HEK293 (cell line): ENCODE measurements at regions not wholly inside any gene's neighbourhood (a gene's known extent, or its start where the extent isn't known, plus 50 kb on each side); places are given as distances from the start of the nearest gene placed in this dataset.

ENCODE experiments used
- CTCF ChIA-PET: fragments of 350-600 bp; formaldehyde crosslinking; extraction: SDS; loops from one replicate; lab custom pipeline; 2021; ENCODE audit warnings: antibody characterized with exemption; lab: Yijun Ruan, JAX
- POLR2A ChIA-PET: fragments of 300-600 bp; formaldehyde crosslinking; extraction: SDS; loops from one replicate; lab custom pipeline; 2020; ENCODE audit warnings: antibody characterized with exemption, inconsistent platforms; lab: Yijun Ruan, JAX
- H3K27ac ChIP-seq: fragments of 200-500 bp; sonication (Bioruptor generic); 2 replicates; pipeline ENCODE4 v1.5.1; 2014; ENCODE audit warnings: low read depth, low read length, control low read depth, inconsistent platforms; ENCODE audit errors: extremely low read depth
- H3K36me3 ChIP-seq, 2 experiments: fragments of 200-500 bp in 1 of 2; sonication (Bioruptor generic) in 1 of 2; 1 replicate in 1 of 2; 2 replicates in 1 of 2; pipeline ENCODE4 v1.5.1; 2014 to 2017; ENCODE audit warnings: inconsistent platforms in 2 of 2, low read length in 2 of 2; ENCODE audit not compliant: control insufficient read depth in 2 of 2, insufficient read depth in 1 of 2
- H3K4me1 ChIP-seq: fragments of 200-500 bp; sonication (Bioruptor generic); 2 replicates; pipeline ENCODE4 v1.5.1; 2014; ENCODE audit warnings: mild to moderate bottlenecking, low read length, inconsistent platforms; ENCODE audit not compliant: control insufficient read depth, insufficient read depth
- H3K4me3 ChIP-seq: 2 replicates; pipeline ENCODE4 v1.5.1; 2011; ENCODE audit warnings: low read depth, mild to moderate bottlenecking, control low read depth, low read length, moderate library complexity
- H3K9me3 ChIP-seq: fragments of 200-500 bp; sonication (Bioruptor generic); 2 replicates; pipeline ENCODE4 v1.5.1; 2014; ENCODE audit warnings: low read depth, low read length, inconsistent platforms; ENCODE audit not compliant: control insufficient read depth, insufficient read depth
- HOXC10 ChIP-seq: sonication (generic); formaldehyde crosslinking; IDR thresholded peaks from 2 replicates; pipeline ENCODE4 v1.8.1; 2023; ENCODE audit warnings: mild to moderate bottlenecking, missing genetic modification reagents
- IKZF3 ChIP-seq: fragments of 450-650 bp; IDR thresholded peaks from 2 replicates; pipeline ENCODE4 v1.5.0; 2018; ENCODE audit warnings: missing biosample characterization, mild to moderate bottlenecking, missing genetic modification characterization, moderate library complexity
- PRDM6 ChIP-seq: fragments of 450-650 bp; formaldehyde crosslinking; IDR thresholded peaks from 2 replicates; pipeline ENCODE4 v1.5.1; 2017; ENCODE audit warnings: missing biosample characterization, missing genetic modification characterization
- SCRT2 ChIP-seq: fragments of 450-650 bp; formaldehyde crosslinking; IDR thresholded peaks from 2 replicates; pipeline ENCODE4 v1.5.1; 2016; ENCODE audit warnings: missing biosample characterization, missing genetic modification characterization
- SP2 ChIP-seq: fragments of 450-650 bp; formaldehyde crosslinking; IDR thresholded peaks from 2 replicates; pipeline ENCODE4 v1.5.1; 2016; ENCODE audit warnings: missing biosample characterization, missing genetic modification characterization
- TCF7L2 ChIP-seq: IDR thresholded peaks from 2 replicates; pipeline ENCODE4 v1.6.1; 2011; ENCODE audit warnings: low read depth, mild to moderate bottlenecking, inconsistent platforms, low read length, moderate library complexity, borderline replicate concordance
- YY1 ChIP-seq: fragments of 450-650 bp; formaldehyde crosslinking; IDR thresholded peaks from 2 replicates; pipeline ENCODE4 v1.5.1; 2018; ENCODE audit warnings: missing biosample characterization, missing genetic modification characterization
- YY2 ChIP-seq: fragments of 450-650 bp; formaldehyde crosslinking; IDR thresholded peaks from 2 replicates; pipeline ENCODE4 v1.5.1; 2016; ENCODE audit warnings: missing biosample characterization, missing genetic modification characterization
- ZBTB48 ChIP-seq: fragments of 450-650 bp; formaldehyde crosslinking; IDR thresholded peaks from 2 replicates; pipeline ENCODE4 v1.5.1; 2016; ENCODE audit warnings: missing biosample characterization, missing genetic modification characterization
- ZBTB7A ChIP-seq: fragments of 450-650 bp; formaldehyde crosslinking; IDR thresholded peaks from 2 replicates; pipeline ENCODE4 v1.5.1; 2016; ENCODE audit warnings: low read depth, missing biosample characterization, missing genetic modification characterization
- ZNF114 ChIP-seq: fragments of 450-650 bp; formaldehyde crosslinking; IDR thresholded peaks from 2 replicates; pipeline ENCODE4 v1.5.0; 2017; ENCODE audit warnings: missing biosample characterization, missing genetic modification characterization
- ZNF146 ChIP-seq: fragments of 450-650 bp; formaldehyde crosslinking; IDR thresholded peaks from 2 replicates; pipeline ENCODE4 v1.5.1; 2016; ENCODE audit warnings: missing biosample characterization, missing genetic modification characterization
- ZNF175 ChIP-seq: fragments of 450-650 bp; formaldehyde crosslinking; IDR thresholded peaks from 2 replicates; pipeline ENCODE4 v1.5.1; 2016; ENCODE audit warnings: missing biosample characterization, missing genetic modification characterization
- ZNF221 ChIP-seq: fragments of 450-650 bp; formaldehyde crosslinking; IDR thresholded peaks from 2 replicates; pipeline ENCODE4 v1.5.1; 2017; ENCODE audit warnings: missing biosample characterization, missing genetic modification characterization, borderline replicate concordance
- ZNF324 ChIP-seq: fragments of 450-650 bp; formaldehyde crosslinking; IDR thresholded peaks from 2 replicates; pipeline ENCODE4 v1.5.1; 2016; ENCODE audit warnings: missing biosample characterization, missing genetic modification characterization
- ZNF341 ChIP-seq: fragments of 450-650 bp; formaldehyde crosslinking; IDR thresholded peaks from 2 replicates; pipeline ENCODE4; 2016; ENCODE audit warnings: low read depth, missing biosample characterization, missing genetic modification characterization
- ZNF48 ChIP-seq: fragments of 450-650 bp; formaldehyde crosslinking; IDR thresholded peaks from 2 replicates; pipeline ENCODE4 v1.5.1; 2016; ENCODE audit warnings: missing biosample characterization, missing genetic modification characterization
- ZNF510 ChIP-seq: fragments of 450-650 bp; formaldehyde crosslinking; IDR thresholded peaks from 2 replicates; pipeline ENCODE4 v1.5.1; 2018; ENCODE audit warnings: mild to moderate bottlenecking, missing genetic modification characterization, missing biosample characterization; ENCODE audit not compliant: insufficient replicate concordance
- ZNF530 ChIP-seq: fragments of 450-650 bp; formaldehyde crosslinking; IDR thresholded peaks from 2 replicates; pipeline ENCODE4 v1.5.1; 2016; ENCODE audit warnings: low read depth, missing biosample characterization, missing genetic modification characterization
- ZNF544 ChIP-seq: fragments of 450-650 bp; formaldehyde crosslinking; IDR thresholded peaks from 2 replicates; pipeline ENCODE4 v1.5.0; 2017; ENCODE audit warnings: missing biosample characterization, missing genetic modification characterization
- ZNF580 ChIP-seq: fragments of 450-650 bp; formaldehyde crosslinking; IDR thresholded peaks from 2 replicates; pipeline ENCODE4 v1.5.1; 2016; ENCODE audit warnings: missing biosample characterization, missing genetic modification characterization
- ZNF596 ChIP-seq: fragments of 450-650 bp; IDR thresholded peaks from 2 replicates; pipeline ENCODE4 v1.5.0; 2018; ENCODE audit warnings: missing biosample characterization, mild to moderate bottlenecking, missing genetic modification characterization, moderate library complexity
- ZNF624 ChIP-seq: fragments of 450-650 bp; formaldehyde crosslinking; IDR thresholded peaks from 2 replicates; pipeline ENCODE4 v1.5.1; 2017; ENCODE audit warnings: missing biosample characterization, missing genetic modification characterization
- ZNF677 ChIP-seq: fragments of 450-650 bp; IDR thresholded peaks from 2 replicates; pipeline ENCODE4 v1.5.0; 2018; ENCODE audit warnings: missing biosample characterization, mild to moderate bottlenecking, missing genetic modification characterization, moderate library complexity
- ZNF707 ChIP-seq: fragments of 450-650 bp; formaldehyde crosslinking; IDR thresholded peaks from 2 replicates; pipeline ENCODE4 v1.5.1; 2016; ENCODE audit warnings: missing biosample characterization, missing genetic modification characterization
- TF ChIP-seq, protein P1 (sequence below): fragments of 450-650 bp; IDR thresholded peaks from 2 replicates; pipeline ENCODE4 v1.5.1; 2018; ENCODE audit warnings: missing biosample characterization, mild to moderate bottlenecking, missing genetic modification characterization

- Histone ChIP-seq H3K36me3 (no peaks in the 10 kb centered on the region), H3K4me3 (no peak overlapping the region), H3K4me1 (no peaks in the 10 kb centered on the region), H3K27ac (no peak overlapping the region), H3K9me3 (no peaks in the 10 kb centered on the region)
- CTCF ChIA-PET = interaction anchor here (0.6 to 0.7 kb wide), 2 partner anchors 114 to 282 kb away, joined by 3 read pairs; no protein-coding TSS in a partner anchor
- TF ChIP-seq PRDM6 (tag by site-specific recombination) = no peak
- POLR2A ChIA-PET = no interaction called here
Observed at GRCh38 chr9:126049896-126050604, 276.6 kb upstream of the MVB12B start.

DNA sequence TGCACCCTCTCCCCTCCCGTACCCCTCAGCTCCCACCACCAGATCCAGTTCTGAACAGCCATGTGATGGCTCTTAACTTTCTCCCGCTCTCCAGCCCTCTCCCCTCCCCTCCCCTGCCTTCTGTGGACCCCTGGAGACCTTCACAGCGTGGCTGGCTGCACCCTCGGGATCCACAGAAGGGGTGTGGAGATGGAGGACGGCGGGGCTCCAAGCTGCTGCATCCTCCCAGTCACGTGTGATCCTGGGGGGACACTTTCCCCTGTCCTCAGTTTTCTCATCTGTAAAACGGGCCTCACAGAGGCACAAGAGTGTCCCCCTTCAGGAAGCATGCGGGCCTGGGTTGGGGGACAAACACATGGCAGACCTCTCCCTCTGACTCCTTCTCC is 276.0 kb upstream of the MVB12B start:
- ChIA-PET CTCF (interaction anchor here (0.6 kb wide), 1 partner anchor 113 kb away, joined by 3 read pairs; no protein-coding TSS in a partner anchor), POLR2A (no interaction called here)
- H3K9me3 ChIP-seq = no peaks in the 10 kb centered on the region
- H3K4me3 ChIP-seq = no peak overlapping the region
- TF ChIP-seq ZNF146 (tag by site-specific recombination) = no peak
- no peak for TF ChIP-seq ZNF341 (tag by site-specific recombination)
- TF ChIP-seq HOXC10 (CRISPR knock-in tag) = no peak
- no peak for TF ChIP-seq ZNF544 (tag by site-specific recombination)
- no peak for TF ChIP-seq ZNF596 (tag by site-specific recombination)
- TF ChIP-seq ZNF707 (tag by site-specific recombination) = no peak
- no peak for TF ChIP-seq ZNF175 (tag by site-specific recombination)
- no peak for TF ChIP-seq ZBTB7A
- TF ChIP-seq PRDM6 (tag by site-specific recombination) = no peak
- TF ChIP-seq ZNF580 = no peak
- TF ChIP-seq YY2 (tag by site-specific recombination) = no peak
- TF ChIP-seq TCF7L2 = no peak
- no peak for TF ChIP-seq ZNF530 (tag by site-specific recombination)
- no peak for TF ChIP-seq ZNF510 (tag by site-specific recombination)
- no peak for TF ChIP-seq ZNF48 (tag by site-specific recombination)
- TF ChIP-seq SCRT2 (tag by site-specific recombination) = no peak
- H3K36me3 ChIP-seq = no peaks in the 10 kb centered on the region
- no peaks in the 10 kb centered on the region for H3K4me1 ChIP-seq
- H3K27ac ChIP-seq = no peak overlapping the region

DNA sequence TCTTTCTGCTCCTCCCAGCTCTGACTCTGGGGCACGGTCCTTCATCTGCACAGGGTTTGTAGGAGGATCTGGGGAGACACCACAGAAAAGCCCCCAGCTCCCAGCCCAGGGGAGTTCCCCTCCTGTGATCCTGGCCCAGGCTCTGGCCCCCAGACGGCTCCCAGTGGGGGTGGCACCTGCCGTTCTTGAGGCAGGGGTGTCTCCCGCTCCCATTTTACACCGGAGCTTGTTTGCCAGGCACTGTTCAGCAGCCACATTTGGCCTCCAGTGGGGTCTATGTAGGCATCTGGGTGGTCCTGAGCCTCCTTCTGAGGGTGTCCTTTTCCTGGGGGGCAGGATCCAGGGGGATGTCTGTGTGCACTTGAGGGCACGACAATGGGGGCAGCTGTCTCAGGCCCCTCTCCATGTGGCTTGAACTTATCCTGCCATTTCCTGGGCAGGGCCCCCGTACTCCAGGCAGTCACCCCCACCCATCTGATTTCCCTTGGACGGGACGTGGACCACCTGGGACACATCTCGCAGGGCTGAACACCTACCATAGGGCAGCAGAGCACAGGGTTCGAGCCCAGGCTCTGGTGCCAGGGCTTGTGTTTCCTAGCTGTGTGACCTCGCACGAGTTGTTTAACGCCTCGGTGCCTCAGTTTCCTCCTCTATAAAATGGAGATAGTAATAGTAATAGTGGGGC is 275.0 kb upstream of the MVB12B start:
- H3K36me3 ChIP-seq = no peaks in the 10 kb centered on the region
- POLR2A ChIA-PET = no interaction called here
- CTCF ChIA-PET = no interaction called here
- no peak overlapping the region for H3K4me3 ChIP-seq
- no peaks in the 10 kb centered on the region for H3K9me3 ChIP-seq
- no peak overlapping the region for H3K27ac ChIP-seq
- H3K4me1 ChIP-seq = no peaks in the 10 kb centered on the region
- no peak for TF ChIP-seq ZNF677
- TF ChIP-seq IKZF3 (tag by site-specific recombination) = no peak
- TF ChIP-seq SP2 (tag by site-specific recombination) = no peak
- TF ChIP-seq, protein P1, sequence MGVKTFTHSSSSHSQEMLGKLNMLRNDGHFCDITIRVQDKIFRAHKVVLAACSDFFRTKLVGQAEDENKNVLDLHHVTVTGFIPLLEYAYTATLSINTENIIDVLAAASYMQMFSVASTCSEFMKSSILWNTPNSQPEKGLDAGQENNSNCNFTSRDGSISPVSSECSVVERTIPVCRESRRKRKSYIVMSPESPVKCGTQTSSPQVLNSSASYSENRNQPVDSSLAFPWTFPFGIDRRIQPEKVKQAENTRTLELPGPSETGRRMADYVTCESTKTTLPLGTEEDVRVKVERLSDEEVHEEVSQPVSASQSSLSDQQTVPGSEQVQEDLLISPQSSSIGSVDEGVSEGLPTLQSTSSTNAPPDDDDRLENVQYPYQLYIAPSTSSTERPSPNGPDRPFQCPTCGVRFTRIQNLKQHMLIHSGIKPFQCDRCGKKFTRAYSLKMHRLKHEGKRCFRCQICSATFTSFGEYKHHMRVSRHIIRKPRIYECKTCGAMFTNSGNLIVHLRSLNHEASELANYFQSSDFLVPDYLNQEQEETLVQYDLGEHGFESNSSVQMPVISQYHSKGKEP (tag by site-specific recombination) = no peak
- no peak for TF ChIP-seq YY1 (tag by site-specific recombination)
- TF ChIP-seq ZNF624 (tag by site-specific recombination) = no peak
- TF ChIP-seq ZBTB48 (tag by site-specific recombination) = no peak
- TF ChIP-seq ZNF324 = no peak
- no peak for TF ChIP-seq ZNF221 (tag by site-specific recombination)
- no peak for TF ChIP-seq ZNF114 (tag by site-specific recombination)
